HL-60 (cell line): ENCODE measurements at regions not wholly inside any gene's neighbourhood (a gene's known extent, or its start where the extent isn't known, plus 50 kb on each side); places are given as distances from the start of the nearest gene placed in this dataset.

ENCODE experiments used
- CTCF ChIP-seq: IDR thresholded peaks from one replicate; pipeline ENCODE4 v1.5.1; 2011; ENCODE audit warnings: low read length, control low read depth, inconsistent platforms; ENCODE audit not compliant: insufficient read depth
- REST ChIP-seq: IDR thresholded peaks from 2 replicates; pipeline ENCODE4 v1.6.1; 2012; ENCODE audit warnings: low read depth; ENCODE audit not compliant: insufficient replicate concordance

- TF ChIP-seq REST = no peak
- TF ChIP-seq CTCF = no peak
These were observed 270.2 kb upstream of the LUZP2 start for GRCh38 chr11:24226606-24227005.
